Mesenchymal stem cell (in vitro differentiated cells and primary cell): ENCODE measurements at regions not wholly inside any gene's neighbourhood (a gene's known extent, or its start where the extent isn't known, plus 50 kb on each side); places are given as distances from the start of the nearest gene placed in this dataset.

Experiments
- DNase-seq: peaks from one replicate; pipeline ENCODE4 v3.0.0-alpha.2; 2013
- H2AFZ ChIP-seq: one replicate; pipeline ENCODE4 v1.6.1; 2013; ENCODE audit warnings: low read depth, mild to moderate bottlenecking, control low read depth, inconsistent platforms, low read length, moderate library complexity
- H2AK5ac ChIP-seq: 2 replicates; pipeline ENCODE4 v1.6.1; 2013; ENCODE audit warnings: low read length, moderate library complexity, mild to moderate bottlenecking, inconsistent platforms; ENCODE audit not compliant: severe bottlenecking
- H2BK120ac ChIP-seq: one replicate; pipeline ENCODE4 v1.6.1; 2013; ENCODE audit warnings: low read depth, mild to moderate bottlenecking, inconsistent platforms, low read length, moderate library complexity
- H2BK12ac ChIP-seq, 2 experiments: one replicate each; pipeline ENCODE4 v1.6.1; 2013; ENCODE audit warnings: inconsistent platforms in 2 of 2, low read length in 2 of 2, mild to moderate bottlenecking in 2 of 2, moderate library complexity in 2 of 2, control low read depth in 1 of 2
- H2BK15ac ChIP-seq: one replicate; pipeline ENCODE4 v1.6.1; 2013; ENCODE audit warnings: mild to moderate bottlenecking, low read depth, inconsistent platforms; ENCODE audit not compliant: poor library complexity, severe bottlenecking
- H2BK5ac ChIP-seq: 2 replicates; pipeline ENCODE4 v1.6.1; 2013; ENCODE audit warnings: low read depth, mild to moderate bottlenecking, low read length, control low read depth, inconsistent platforms; ENCODE audit not compliant: poor library complexity, severe bottlenecking
- H3K14ac ChIP-seq, 2 experiments: one replicate each; pipeline ENCODE4 v1.6.1; 2013; ENCODE audit warnings: inconsistent platforms in 2 of 2, low read length in 2 of 2, control low read depth in 1 of 2, mild to moderate bottlenecking in 1 of 2, moderate library complexity in 1 of 2
- H3K18ac ChIP-seq, 2 experiments: one replicate each; pipeline ENCODE4 v1.6.1; 2013; ENCODE audit warnings: inconsistent platforms in 2 of 2, low read length in 2 of 2, control low read depth in 1 of 2, low read depth in 1 of 2, mild to moderate bottlenecking in 1 of 2
- H3K23ac ChIP-seq, 2 experiments: one replicate each; pipeline ENCODE4 v1.6.1; 2013; ENCODE audit warnings: inconsistent platforms in 2 of 2, low read length in 2 of 2, mild to moderate bottlenecking in 2 of 2, moderate library complexity in 2 of 2, control low read depth in 1 of 2
- H3K27ac ChIP-seq: 2 replicates; pipeline ENCODE4 v1.5.1; 2013; ENCODE audit warnings: mild to moderate bottlenecking, moderate library complexity, low read length, control low read depth, inconsistent platforms; ENCODE audit not compliant: poor library complexity, severe bottlenecking
- H3K27me3 ChIP-seq, 2 experiments: 2 replicates each; pipeline versions ENCODE4 v1.6.1 to v1.7.0; 2013; ENCODE audit warnings: low read length in 2 of 2, mild to moderate bottlenecking in 2 of 2, moderate library complexity in 2 of 2, control low read depth in 1 of 2, inconsistent platforms in 1 of 2; ENCODE audit not compliant: control insufficient read depth in 1 of 2, insufficient read depth in 1 of 2
- H3K36me3 ChIP-seq, 2 experiments: 2 replicates each; pipeline versions ENCODE4 v1.6.1 to v1.7.0; 2013; ENCODE audit warnings: low read length in 2 of 2, control low read depth in 1 of 2, inconsistent platforms in 1 of 2, low read depth in 1 of 2, mild to moderate bottlenecking in 1 of 2; ENCODE audit not compliant: insufficient read depth in 2 of 2, control insufficient read depth in 1 of 2
- H3K4ac ChIP-seq, 2 experiments: one replicate each; pipeline ENCODE4 v1.6.1; 2013; ENCODE audit warnings: inconsistent platforms in 2 of 2, low read length in 2 of 2, mild to moderate bottlenecking in 2 of 2, moderate library complexity in 2 of 2, control low read depth in 1 of 2, low read depth in 1 of 2
- H3K4me1 ChIP-seq: 2 replicates; pipeline ENCODE4 v1.6.1; 2013; ENCODE audit warnings: low read depth, low read length, control low read depth; ENCODE audit not compliant: control insufficient read depth, insufficient read depth
- H3K4me2 ChIP-seq: 2 replicates; pipeline ENCODE4 v1.6.1; 2013; ENCODE audit warnings: low read length, mild to moderate bottlenecking, inconsistent platforms; ENCODE audit not compliant: poor library complexity, severe bottlenecking
- H3K4me3 ChIP-seq, 2 experiments: 2 replicates each; pipeline versions ENCODE4 v1.5.1 to v1.7.0; 2013; ENCODE audit warnings: low read length in 2 of 2, mild to moderate bottlenecking in 2 of 2, control low read depth in 1 of 2, low read depth in 1 of 2; ENCODE audit not compliant: insufficient read depth in 1 of 2
- H3K79me1 ChIP-seq: replicated peaks from 2 replicates; pipeline ENCODE4 v1.6.1; 2013; ENCODE audit warnings: mild to moderate bottlenecking, control low read depth, low read length, inconsistent platforms; ENCODE audit not compliant: poor library complexity, severe bottlenecking
- H3K9ac ChIP-seq: 2 replicates; pipeline ENCODE4 v1.7.0; 2013; ENCODE audit warnings: mild to moderate bottlenecking, low read length, moderate library complexity
- H3K9me3 ChIP-seq: 2 replicates; pipeline ENCODE4 v1.7.0; 2013; ENCODE audit warnings: mild to moderate bottlenecking, low read length; ENCODE audit not compliant: control insufficient read depth
- H4K8ac ChIP-seq: one replicate; pipeline ENCODE4 v1.6.1; 2013; ENCODE audit warnings: inconsistent platforms, mild to moderate bottlenecking, low read length, moderate library complexity
- H4K91ac ChIP-seq: one replicate; pipeline ENCODE4 v1.6.1; 2013; ENCODE audit warnings: mild to moderate bottlenecking, low read length, inconsistent platforms
- WGBS: methylation state at CpG from one replicate; pipeline ENCODE4 v1.1.7; 2013; ENCODE audit warnings: mixed read lengths; 5-methylcytosine and 5-hydroxymethylcytosine counted together

- Histone ChIP-seq H4K91ac (no peak overlapping the region), H3K36me3 (no peaks in the 10 kb centered on the region), H3K9me3 (no peaks in the 10 kb centered on the region), H4K8ac (no peak overlapping the region), H3K27ac (no peak overlapping the region), H2BK15ac (no peak overlapping the region), H3K79me1 (no peaks in the 10 kb centered on the region), H3K18ac (no peak overlapping the region), H2AFZ (no peak overlapping the region), H3K4ac (no peak overlapping the region), H3K27me3 (peaks cover 3 to 30% of the 10 kb centered on the region in 2 experiments), H2BK120ac (no peak overlapping the region), H3K23ac (no peak overlapping the region), H3K4me2 (no peak overlapping the region), H2BK5ac (no peak overlapping the region), H2AK5ac (no peak overlapping the region), H3K4me3 (no peak overlapping the region), H3K4me1 (no peaks in the 10 kb centered on the region), H3K9ac (no peak overlapping the region), H3K14ac (no peak overlapping the region), H2BK12ac (no peak overlapping the region)
- DNase-seq, result no peak
- whole genome bisulfite sequencing, result 66% methylated on average over 4 of the region's 6 CpGs
Observed at GRCh38 chr6:165893431-165893830, 230.4 kb upstream of the PDE10A start.

- H2BK5ac ChIP-seq, result no peak overlapping the region
- H2BK120ac ChIP-seq, result no peak overlapping the region
- peaks cover 3 to 39% of the 10 kb centered on the region in 2 experiments for H3K27me3 ChIP-seq
- H2BK15ac ChIP-seq, result no peak overlapping the region
- WGBS, result 86% methylated on average over 5 of the region's 5 CpGs
- no peak overlapping the region for H3K14ac ChIP-seq
- no peak overlapping the region for H2AFZ ChIP-seq
- H3K79me1 ChIP-seq, result no peaks in the 10 kb centered on the region
- H3K9me3 ChIP-seq, result peaks cover 11% of the 10 kb centered on the region
- DNase-seq, result no peak
- no peak overlapping the region for H2AK5ac ChIP-seq
- no peak overlapping the region for H3K4me3 ChIP-seq
- H3K9ac ChIP-seq, result no peak overlapping the region
- H3K4me2 ChIP-seq, result no peak overlapping the region
- no peak overlapping the region for H3K18ac ChIP-seq
- no peak overlapping the region for H3K4ac ChIP-seq
- H4K8ac ChIP-seq, result no peak overlapping the region
- no peak overlapping the region for H4K91ac ChIP-seq
- H3K23ac ChIP-seq, result no peak overlapping the region
- no peak overlapping the region for H3K27ac ChIP-seq
- no peaks in the 10 kb centered on the region for H3K4me1 ChIP-seq
- H3K36me3 ChIP-seq, result no peaks in the 10 kb centered on the region
- no peak overlapping the region for H2BK12ac ChIP-seq
Observed at GRCh38 chr6:165891320-165891719, 228.3 kb upstream of the PDE10A start.

DNA sequence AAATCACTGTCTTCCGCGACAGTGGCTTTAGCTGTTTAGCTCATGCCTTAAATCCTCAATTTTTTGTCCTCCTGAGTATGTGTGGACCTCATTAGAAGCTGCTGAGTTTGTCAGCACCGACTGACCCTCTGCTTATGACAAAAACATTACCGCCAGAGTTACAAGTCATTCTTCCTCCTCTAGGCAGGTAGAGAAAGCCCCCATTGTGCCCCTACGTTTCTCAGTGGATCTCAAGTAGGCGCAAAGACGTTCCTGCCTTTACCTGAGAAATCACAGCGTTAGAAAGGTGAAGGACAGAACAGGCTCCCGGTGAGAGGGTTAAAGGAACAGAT lies 227.3 kb upstream of the PDE10A start:
- Histone ChIP-seq H3K27me3 (peaks cover 3 to 39% of the 10 kb centered on the region in 2 experiments), H3K4me2 (no peak overlapping the region), H3K18ac (no peak overlapping the region), H2AFZ (no peak overlapping the region), H2BK5ac (no peak overlapping the region), H3K9ac (no peak overlapping the region), H2AK5ac (no peak overlapping the region), H3K36me3 (no peaks in the 10 kb centered on the region), H4K8ac (no peak overlapping the region), H3K23ac (no peak overlapping the region), H3K27ac (no peak overlapping the region), H3K79me1 (no peaks in the 10 kb centered on the region), H2BK12ac (no peak overlapping the region), H2BK120ac (no peak overlapping the region), H3K14ac (no peak overlapping the region), H3K4ac (no peak overlapping the region), H3K4me1 (no peaks in the 10 kb centered on the region), H3K9me3 (peaks cover 11% of the 10 kb centered on the region), H2BK15ac (no peak overlapping the region), H3K4me3 (no peak overlapping the region), H4K91ac (no peak overlapping the region)
- WGBS, result 37% methylated on average over 9 of the region's 9 CpGs
- DNase-seq, result no peak

DNA sequence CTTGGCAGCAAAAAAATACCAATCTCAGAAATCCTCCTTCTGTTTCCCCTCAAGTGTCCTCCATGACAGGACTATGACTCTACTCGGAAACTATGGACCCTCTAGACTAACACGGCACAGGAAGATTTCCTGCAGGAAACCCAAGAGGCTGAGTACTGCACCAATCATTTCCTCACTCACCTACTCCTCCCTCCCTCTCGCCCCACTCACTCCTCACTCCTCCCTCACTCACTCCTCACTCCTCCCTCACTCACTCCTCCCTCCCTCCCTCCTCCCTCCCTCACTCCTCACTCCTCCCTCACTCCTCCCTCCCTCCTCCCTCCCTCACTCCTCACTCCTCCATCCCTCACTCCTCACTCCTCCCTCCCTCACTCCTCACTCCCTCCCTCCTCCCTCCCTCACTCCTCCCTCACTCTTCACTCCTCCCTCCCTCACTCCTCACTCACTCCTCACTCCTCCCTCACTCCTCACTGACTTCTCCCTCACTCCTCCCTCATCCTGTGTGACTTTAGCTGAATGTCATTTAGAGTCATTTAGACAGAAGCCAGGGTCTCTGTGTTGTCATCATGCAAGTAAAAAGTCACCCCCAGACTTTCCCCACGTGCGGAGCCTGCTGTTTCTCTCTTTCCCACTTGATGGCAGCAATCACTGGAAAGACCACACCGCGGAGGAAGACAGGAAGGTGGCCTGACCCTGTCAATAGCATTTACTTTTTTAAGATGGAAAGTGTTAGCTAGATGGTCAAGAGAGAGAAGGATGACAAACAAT lies 226.8 kb upstream of the PDE10A start:
- H3K14ac ChIP-seq, result no peak overlapping the region
- no peak overlapping the region for H2BK120ac ChIP-seq
- peaks cover 11% of the 10 kb centered on the region for H3K9me3 ChIP-seq
- no peak overlapping the region for H2BK15ac ChIP-seq
- DNase-seq, result peak; percentile 69
- no peaks in the 10 kb centered on the region for H3K36me3 ChIP-seq
- H3K27me3 ChIP-seq, result peaks cover 3 to 39% of the 10 kb centered on the region in 2 experiments
- no peak overlapping the region for H4K8ac ChIP-seq
- no peak overlapping the region for H3K23ac ChIP-seq
- no peak overlapping the region for H3K9ac ChIP-seq
- no peak overlapping the region for H2AK5ac ChIP-seq
- no peaks in the 10 kb centered on the region for H3K79me1 ChIP-seq
- no peak overlapping the region for H3K4me2 ChIP-seq
- H3K4ac ChIP-seq, result no peak overlapping the region
- H3K4me1 ChIP-seq, result no peaks in the 10 kb centered on the region
- no peak overlapping the region for H3K18ac ChIP-seq
- H2AFZ ChIP-seq, result no peak overlapping the region
- H2BK12ac ChIP-seq, result no peak overlapping the region
- no peak overlapping the region for H4K91ac ChIP-seq
- no peak overlapping the region for H2BK5ac ChIP-seq
- WGBS, result 21% methylated on average over 7 of the region's 7 CpGs
- H3K27ac ChIP-seq, result no peak overlapping the region
- H3K4me3 ChIP-seq, result no peak overlapping the region
